ENCODE measurements at regions not wholly inside any gene's neighbourhood (a gene's known extent, or its start where the extent isn't known, plus 50 kb on each side); places are given as distances from the start of the nearest gene placed in this dataset.

DNA sequence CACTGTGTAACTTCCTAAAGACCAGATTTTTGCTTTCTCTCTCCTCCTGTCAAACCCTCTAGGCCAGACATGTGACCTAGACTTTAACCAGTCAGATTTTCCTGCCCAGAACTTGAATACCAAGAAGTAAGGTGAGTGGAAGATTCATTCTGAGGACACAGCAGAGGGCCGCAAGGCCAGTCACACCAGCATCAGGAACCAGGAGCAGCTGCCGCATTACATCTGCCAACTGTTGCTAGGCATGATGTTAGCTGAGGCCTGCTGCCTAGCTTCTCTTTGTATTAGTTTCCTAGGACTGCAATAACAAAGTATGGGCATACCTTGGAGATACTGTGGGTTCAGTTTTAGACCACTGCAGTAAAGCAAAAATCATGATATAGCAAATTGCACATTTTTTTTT lies 101.9 kb upstream of the BMP4 start:
- TF ChIP-seq POLR2A (IDR thresholded peaks at IDR 0.05; ENCODE audit: low read depth, low read length), result no peak
- no peak for TF ChIP-seq MAFK (IDR thresholded peaks at IDR 0.05; ENCODE audit: low read depth, low read length)
- TF ChIP-seq, protein P1, sequence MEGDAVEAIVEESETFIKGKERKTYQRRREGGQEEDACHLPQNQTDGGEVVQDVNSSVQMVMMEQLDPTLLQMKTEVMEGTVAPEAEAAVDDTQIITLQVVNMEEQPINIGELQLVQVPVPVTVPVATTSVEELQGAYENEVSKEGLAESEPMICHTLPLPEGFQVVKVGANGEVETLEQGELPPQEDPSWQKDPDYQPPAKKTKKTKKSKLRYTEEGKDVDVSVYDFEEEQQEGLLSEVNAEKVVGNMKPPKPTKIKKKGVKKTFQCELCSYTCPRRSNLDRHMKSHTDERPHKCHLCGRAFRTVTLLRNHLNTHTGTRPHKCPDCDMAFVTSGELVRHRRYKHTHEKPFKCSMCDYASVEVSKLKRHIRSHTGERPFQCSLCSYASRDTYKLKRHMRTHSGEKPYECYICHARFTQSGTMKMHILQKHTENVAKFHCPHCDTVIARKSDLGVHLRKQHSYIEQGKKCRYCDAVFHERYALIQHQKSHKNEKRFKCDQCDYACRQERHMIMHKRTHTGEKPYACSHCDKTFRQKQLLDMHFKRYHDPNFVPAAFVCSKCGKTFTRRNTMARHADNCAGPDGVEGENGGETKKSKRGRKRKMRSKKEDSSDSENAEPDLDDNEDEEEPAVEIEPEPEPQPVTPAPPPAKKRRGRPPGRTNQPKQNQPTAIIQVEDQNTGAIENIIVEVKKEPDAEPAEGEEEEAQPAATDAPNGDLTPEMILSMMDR (conservative IDR thresholded peaks at IDR 0.05; ENCODE audit: low read depth, low read length), result no peak
- TF ChIP-seq RCOR1 (IDR thresholded peaks at IDR 0.05; ENCODE audit: insufficient replicate concordance, low read length), result no peak
- TF ChIP-seq SMC3 (IDR thresholded peaks at IDR 0.05; ENCODE audit: low read depth, low read length), result no peak
